ENCODE measurements at regions not wholly inside any gene's neighbourhood (a gene's known extent, or its start where the extent isn't known, plus 50 kb on each side); places are given as distances from the start of the nearest gene placed in this dataset.
"Not testable (repeated sequence)": the region's sequence is repeated elsewhere in the genome, so short reads cannot be mapped to it uniquely, and the experiment has no call there.

GRCh38 chr9:17882688-17883594 is 304.1 kb downstream of the SH3GL2 start:
- DNase-seq (ENCODE audit: missing footprints) (no peak), ATAC-seq (no peak)
- intact Hi-C loops (cut with DNase I): no loop called here

GRCh38 chr9:17888066-17888465 is 309.2 kb downstream of the SH3GL2 start:
- ATAC-seq (no peak), DNase-seq (ENCODE audit: missing footprints) (no peak)
- intact Hi-C loops (cut with DNase I): no loop called here

GRCh38 chr9:17888964-17889363 is 310.1 kb downstream of the SH3GL2 start:
- intact Hi-C loops (cut with DNase I); ATAC-seq; DNase-seq (ENCODE audit: missing footprints): not testable (repeated sequence)

- DNase-seq (ENCODE audit: missing footprints) (no peak), ATAC-seq (no peak)
- intact Hi-C loops (cut with DNase I): no loop called here
Observed at GRCh38 chr9:17894501-17895160, 315.8 kb downstream of the SH3GL2 start.

GRCh38 chr9:17900606-17901005 is 321.7 kb downstream of the SH3GL2 start:
- ATAC-seq (no peak), DNase-seq (ENCODE audit: missing footprints) (no peak)
- intact Hi-C loops (cut with DNase I): no loop called here

- intact Hi-C loops (cut with DNase I): no loop called here
- DNase-seq (ENCODE audit: missing footprints): no peak
- ATAC-seq: no peak
Observed at GRCh38 chr9:17905366-17905765, 326.5 kb downstream of the SH3GL2 start.

- DNase-seq (ENCODE audit: missing footprints): no peak
- no peak for ATAC-seq
- intact Hi-C loops (cut with DNase I): no loop called here
Observed at GRCh38 chr9:17905781-17906175, 326.9 kb downstream of the SH3GL2 start.

- DNase-seq (ENCODE audit: missing footprints) (peak; percentile 68), ATAC-seq (peak; percentile 31)
- intact Hi-C loops (cut with DNase I): no loop called here
Observed at GRCh38 chr9:17906176-17906840, 327.4 kb downstream of the SH3GL2 start.

GRCh38 chr9:17906841-17907778 is 328.2 kb downstream of the SH3GL2 start:
- intact Hi-C loops (cut with DNase I): no loop called here
- ATAC-seq (peak; percentile 44), DNase-seq (ENCODE audit: missing footprints) (peak; percentile 44)

GRCh38 chr9:17907779-17908508 is 329.1 kb downstream of the SH3GL2 start:
- ATAC-seq: no peak
- intact Hi-C loops (cut with DNase I): no loop called here
- DNase-seq (ENCODE audit: missing footprints): no peak

GRCh38 chr9:17926246-17926645 is 347.4 kb downstream of the SH3GL2 start:
- DNase-seq (ENCODE audit: missing footprints) (no peak), ATAC-seq (no peak)
- intact Hi-C loops (cut with DNase I): no loop called here

- no peak for ATAC-seq
- intact Hi-C loops (cut with DNase I): no loop called here
- DNase-seq (ENCODE audit: missing footprints): no peak
Observed at GRCh38 chr9:17927616-17928015, 348.8 kb downstream of the SH3GL2 start.

- ATAC-seq (no peak), DNase-seq (ENCODE audit: missing footprints) (no peak)
- intact Hi-C loops (cut with DNase I): no loop called here
Observed at GRCh38 chr9:17928228-17928627, 349.4 kb downstream of the SH3GL2 start.

- DNase-seq (ENCODE audit: missing footprints) (no peak), ATAC-seq (no peak)
- intact Hi-C loops (cut with DNase I): no loop called here
Observed at GRCh38 chr9:17928768-17929167, 349.9 kb downstream of the SH3GL2 start.

GRCh38 chr9:17929506-17929905 is 350.6 kb downstream of the SH3GL2 start:
- no peak for ATAC-seq
- intact Hi-C loops (cut with DNase I): no loop called here
- no peak for DNase-seq (ENCODE audit: missing footprints)

GRCh38 chr9:17930071-17930470 is 351.2 kb downstream of the SH3GL2 start:
- intact Hi-C loops (cut with DNase I): no loop called here
- no peak for DNase-seq (ENCODE audit: missing footprints)
- no peak for ATAC-seq

GRCh38 chr9:17936365-17936764 is 357.5 kb downstream of the SH3GL2 start:
- DNase-seq (ENCODE audit: missing footprints) (no peak), ATAC-seq (no peak)
- intact Hi-C loops (cut with DNase I): no loop called here

- ATAC-seq: no peak
- DNase-seq (ENCODE audit: missing footprints): no peak
- intact Hi-C loops (cut with DNase I): no loop called here
Observed at GRCh38 chr9:17938035-17938655, 359.3 kb downstream of the SH3GL2 start.

Data from Right ventricle myocardium inferior (tissue), 1 donor.